Tibial nerve (tissue), 4 donors: ENCODE measurements at regions not wholly inside any gene's neighbourhood (a gene's known extent, or its start where the extent isn't known, plus 50 kb on each side); places are given as distances from the start of the nearest gene placed in this dataset.

Experiments
- DNase-seq, 2 donors: peaks; one replicate each; pipeline ENCODE4 v3.0.0-alpha.2; 2019; ENCODE audit warnings: low spot score in 2 of 2
- H3K27ac ChIP-seq, 4 donors: fragments of 200-600 bp; sonication (generic) in 3 of 4; one replicate each; pipeline ENCODE4 v1.5.1; 2017 to 2019; ENCODE audit warnings: mild to moderate bottlenecking in 1 of 4
- H3K27me3 ChIP-seq, 2 donors: fragments of 200-600 bp; sonication (generic) in 1 of 2; one replicate each; pipeline versions ENCODE4 v1.5.1 to v1.6.0; 2017 to 2019
- H3K36me3 ChIP-seq, 3 donors: fragments of 200-600 bp; sonication (generic); one replicate each; pipeline ENCODE4 v1.5.1; 2018 to 2019
- H3K4me1 ChIP-seq, 4 donors: fragments of 200-600 bp; sonication (generic) in 3 of 4; one replicate each; pipeline ENCODE4 v1.5.1; 2017 to 2019
- H3K4me3 ChIP-seq, 4 donors: fragments of 200-600 bp; sonication (generic) in 3 of 4; one replicate each; pipeline ENCODE4 v1.5.1; 2017 to 2019; ENCODE audit warnings: mild to moderate bottlenecking in 1 of 4, moderate library complexity in 1 of 4
- H3K9me3 ChIP-seq, 4 donors: fragments of 200-600 bp; sonication (generic) in 3 of 4; one replicate each; pipeline ENCODE4 v1.5.1; 2017 to 2019
- CTCF ChIP-seq, 5 experiments: fragments of 200-600 bp in 3 of 5; fragments of 450-650 bp in 2 of 5; sonication (generic) in 3 of 5; IDR thresholded peaks; one replicate each; pipeline ENCODE4 v1.5.1; 2016 to 2019; ENCODE audit warnings: antibody characterized with exemption in 5 of 5, mild to moderate bottlenecking in 3 of 5, moderate library complexity in 2 of 5
- EP300 ChIP-seq, 2 donors: sonication (generic); formaldehyde crosslinking; IDR thresholded peaks; one replicate each; pipeline ENCODE4 v1.6.1; 2017; ENCODE audit warnings: antibody characterized with exemption in 2 of 2, mild to moderate bottlenecking in 1 of 2
- POLR2A ChIP-seq, 2 donors: fragments of 450-650 bp; IDR thresholded peaks; one replicate each; pipeline ENCODE4 v1.6.1; 2017; ENCODE audit warnings: antibody characterized with exemption in 2 of 2, mild to moderate bottlenecking in 2 of 2, moderate library complexity in 2 of 2
- WGBS, 2 donors: methylation state at CpG; one replicate each; pipeline ENCODE4 v1.1.5; 2018; 5-methylcytosine and 5-hydroxymethylcytosine counted together

- DNase-seq, result no peak
- Histone ChIP-seq H3K27me3 (no peaks in the 10 kb centered on the region), H3K36me3 (no peaks in the 10 kb centered on the region), H3K4me1 (peaks cover 0 to 17% (median 5%) of the 10 kb centered on the region in 4 donors), H3K9me3 (no peaks in the 10 kb centered on the region), H3K4me3 (no peak overlapping the region), H3K27ac (no peak overlapping the region)
- WGBS, 2 donors, result 73 to 88% methylated on average over 25 to 26 of the region's 29 CpGs
- TF ChIP-seq CTCF (IDR thresholded peaks at IDR 0.05) (no peak), POLR2A (IDR thresholded peaks at IDR 0.05) (no peak), EP300 (IDR thresholded peaks at IDR 0.05) (no peak)
Observed at GRCh38 chr7:347644-348479, 57.9 kb downstream of the FOXL3 start.

DNA sequence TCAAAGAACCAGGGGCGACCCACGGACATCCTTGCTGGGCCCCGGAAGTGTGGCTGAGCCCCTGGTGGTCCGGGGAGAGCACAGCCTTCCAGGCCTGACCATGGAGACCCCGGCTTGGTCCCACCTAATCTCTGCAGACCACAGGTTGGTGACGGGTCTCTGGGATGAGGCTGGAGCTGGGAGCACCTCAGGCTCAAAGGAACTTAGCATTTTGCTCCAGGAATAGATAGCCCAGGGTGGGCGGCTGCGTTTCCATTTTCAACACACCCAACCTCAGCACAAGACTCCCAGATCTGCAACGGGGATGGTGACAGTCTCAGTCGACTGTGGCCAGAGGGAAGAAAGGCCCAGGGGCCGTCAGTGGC lies 58.5 kb downstream of the FOXL3 start:
- Histone ChIP-seq H3K4me3 (no peak overlapping the region), H3K9me3 (no peaks in the 10 kb centered on the region), H3K36me3 (no peaks in the 10 kb centered on the region), H3K4me1 (peaks cover 0 to 18% (median 1%) of the 10 kb centered on the region in 4 donors), H3K27me3 (no peaks in the 10 kb centered on the region), H3K27ac (no peak overlapping the region)
- no peak for DNase-seq
- TF ChIP-seq CTCF (IDR thresholded peaks at IDR 0.05) (no peak), EP300 (IDR thresholded peaks at IDR 0.05) (no peak), POLR2A (IDR thresholded peaks at IDR 0.05) (no peak)
- 77 to 88% methylated on average over 10 to 11 of the region's 11 CpGs for WGBS, 2 donors

DNA sequence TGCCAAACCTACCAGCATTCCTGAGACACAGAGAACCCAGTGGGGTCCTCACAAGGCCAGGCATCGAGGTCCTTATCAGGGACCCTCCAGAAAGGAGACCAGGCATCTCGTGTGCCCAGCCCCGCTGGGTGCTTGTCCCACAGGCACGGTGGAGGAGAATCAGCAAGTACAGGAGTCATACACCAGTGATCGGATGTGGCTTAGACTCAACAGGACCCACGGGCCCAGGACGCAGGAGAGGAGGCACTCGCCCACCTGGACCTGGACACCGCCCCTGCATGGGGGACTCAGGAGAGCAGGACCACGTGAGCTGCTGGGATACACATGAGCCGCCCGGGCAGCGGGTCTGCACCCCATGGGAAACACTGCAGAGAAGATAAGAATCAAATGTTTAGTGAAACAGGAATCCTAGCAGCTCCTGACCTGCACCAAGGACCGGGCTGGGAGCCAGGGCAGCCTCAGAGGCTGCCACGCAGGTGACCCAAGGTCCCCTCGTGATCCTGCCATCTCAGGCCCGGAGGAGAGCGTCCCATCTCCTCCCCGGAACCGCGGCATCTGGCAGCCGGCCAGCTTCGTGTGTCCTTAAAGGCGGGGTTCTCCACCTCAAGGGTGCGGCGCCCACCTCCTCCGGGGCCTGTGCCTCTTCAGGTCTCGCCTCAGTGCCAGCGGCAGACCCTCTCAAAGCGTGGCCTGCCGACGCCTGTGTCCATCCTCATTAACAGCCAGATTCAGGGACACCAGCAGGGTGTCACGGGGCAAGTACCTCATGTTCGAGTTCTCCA lies 59.2 kb downstream of the FOXL3 start:
- whole genome bisulfite sequencing, 2 donors, result 80% methylated on average over 24 to 34 of the region's 34 CpGs
- DNase-seq, result no peak
- H3K4me1 ChIP-seq, result peaks cover 0 to 16% (median 0%) of the 10 kb centered on the region in 4 donors
- no peaks in the 10 kb centered on the region for H3K27me3 ChIP-seq
- H3K4me3 ChIP-seq, result no peak overlapping the region
- TF ChIP-seq POLR2A (IDR thresholded peaks at IDR 0.05) (no peak), EP300 (IDR thresholded peaks at IDR 0.05) (no peak), CTCF (IDR thresholded peaks at IDR 0.05) (no peak)
- H3K9me3 ChIP-seq, result no peaks in the 10 kb centered on the region
- no peak overlapping the region for H3K27ac ChIP-seq
- H3K36me3 ChIP-seq, result no peaks in the 10 kb centered on the region

- Histone ChIP-seq H3K4me3 (peak overlapping the region in 1 of 4 donors; percentile 18), H3K4me1 (peaks cover 0 to 16% (median 0%) of the 10 kb centered on the region in 4 donors), H3K36me3 (no peaks in the 10 kb centered on the region), H3K9me3 (no peaks in the 10 kb centered on the region), H3K27me3 (no peaks in the 10 kb centered on the region), H3K27ac (no peak overlapping the region)
- 83 to 84% methylated on average over 20 of the region's 20 CpGs for WGBS, 2 donors
- DNase-seq, result no peak
- no peak for TF ChIP-seq POLR2A (IDR thresholded peaks at IDR 0.05)
- TF ChIP-seq EP300 (IDR thresholded peaks at IDR 0.05), result no peak
- no peak for TF ChIP-seq CTCF (IDR thresholded peaks at IDR 0.05)
Observed at GRCh38 chr7:351256-351655, 61.3 kb downstream of the FOXL3 start.
